ENCODE measurements at regions not wholly inside any gene's neighbourhood (a gene's known extent, or its start where the extent isn't known, plus 50 kb on each side); places are given as distances from the start of the nearest gene placed in this dataset.

GRCh38 chr2:196344397-196344796 lies 173.0 kb upstream of the STK17B start:
- FAIRE-seq = no peak

GRCh38 chr2:196353717-196354116 lies 182.3 kb upstream of the STK17B start:
- Histone ChIP-seq H3K4me3 (ENCODE audit: low read depth, low read length) (no peak overlapping the region), H3K36me3 (ENCODE audit: control insufficient read depth, insufficient read depth, low read length) (no peaks in the 10 kb centered on the region), H3K27me3 (ENCODE audit: control insufficient read depth, insufficient read depth, low read length) (no peaks in the 10 kb centered on the region)
- no peak for TF ChIP-seq CTCF (IDR thresholded peaks at IDR 0.05; ENCODE audit: insufficient read depth, low read length, severe bottlenecking)
- DNase-seq (ENCODE audit: low read depth) = no peak
- FAIRE-seq = peak; percentile 64

More at GRCh38 chr2:196344397-196344796, 173.0 kb upstream of the STK17B start:
- no peak for TF ChIP-seq CTCF (IDR thresholded peaks at IDR 0.05; ENCODE audit: insufficient read depth, low read length, severe bottlenecking)
- no peak overlapping the region for H3K4me3 ChIP-seq (ENCODE audit: low read depth, low read length)
- H3K36me3 ChIP-seq (ENCODE audit: control insufficient read depth, insufficient read depth, low read length) = no peaks in the 10 kb centered on the region
- no peak for DNase-seq (ENCODE audit: low read depth)
- H3K27me3 ChIP-seq (ENCODE audit: control insufficient read depth, insufficient read depth, low read length) = no peaks in the 10 kb centered on the region

GRCh38 chr2:196354186-196354585 lies 182.8 kb upstream of the STK17B start:
- TF ChIP-seq CTCF (IDR thresholded peaks at IDR 0.05; ENCODE audit: insufficient read depth, low read length, severe bottlenecking) = no peak
- H3K36me3 ChIP-seq (ENCODE audit: control insufficient read depth, insufficient read depth, low read length) = no peaks in the 10 kb centered on the region

GRCh38 chr2:196356332-196356731 lies 185.0 kb upstream of the STK17B start:
- DNase-seq (ENCODE audit: low read depth) (no peak), FAIRE-seq (no peak)
- Histone ChIP-seq H3K4me3 (ENCODE audit: low read depth, low read length) (no peak overlapping the region), H3K36me3 (ENCODE audit: control insufficient read depth, insufficient read depth, low read length) (no peaks in the 10 kb centered on the region), H3K27me3 (ENCODE audit: control insufficient read depth, insufficient read depth, low read length) (no peaks in the 10 kb centered on the region)
- no peak for TF ChIP-seq CTCF (IDR thresholded peaks at IDR 0.05; ENCODE audit: insufficient read depth, low read length, severe bottlenecking)

More at GRCh38 chr2:196354186-196354585, 182.8 kb upstream of the STK17B start:
- H3K27me3 ChIP-seq (ENCODE audit: control insufficient read depth, insufficient read depth, low read length) = no peaks in the 10 kb centered on the region
- FAIRE-seq (no peak), DNase-seq (ENCODE audit: low read depth) (no peak)
- no peak overlapping the region for H3K4me3 ChIP-seq (ENCODE audit: low read depth, low read length)

GRCh38 chr2:196360650-196361049 lies 189.3 kb upstream of the STK17B start:
- TF ChIP-seq CTCF (IDR thresholded peaks at IDR 0.05; ENCODE audit: insufficient read depth, low read length, severe bottlenecking) = no peak
- no peaks in the 10 kb centered on the region for H3K36me3 ChIP-seq (ENCODE audit: control insufficient read depth, insufficient read depth, low read length)
- H3K4me3 ChIP-seq (ENCODE audit: low read depth, low read length) = no peak overlapping the region
- no peaks in the 10 kb centered on the region for H3K27me3 ChIP-seq (ENCODE audit: control insufficient read depth, insufficient read depth, low read length)
- FAIRE-seq (no peak), DNase-seq (ENCODE audit: low read depth) (no peak)

GRCh38 chr2:196361606-196362326 lies 190.4 kb upstream of the STK17B start:
- Histone ChIP-seq H3K4me3 (ENCODE audit: low read depth, low read length) (no peak overlapping the region), H3K27me3 (ENCODE audit: control insufficient read depth, insufficient read depth, low read length) (no peaks in the 10 kb centered on the region), H3K36me3 (ENCODE audit: control insufficient read depth, insufficient read depth, low read length) (no peaks in the 10 kb centered on the region)
- FAIRE-seq (no peak), DNase-seq (ENCODE audit: low read depth) (peak; percentile 23)
- no peak for TF ChIP-seq CTCF (IDR thresholded peaks at IDR 0.05; ENCODE audit: insufficient read depth, low read length, severe bottlenecking)
